GM19240 (cell line): ENCODE measurements at regions not wholly inside any gene's neighbourhood (a gene's known extent, or its start where the extent isn't known, plus 50 kb on each side); places are given as distances from the start of the nearest gene placed in this dataset.

Source experiments
- DNase-seq: peaks from one replicate; pipeline ENCODE4 v3.0.0; 2011; ENCODE audit warnings: low spot score; ENCODE audit not compliant: insufficient read length

DNA sequence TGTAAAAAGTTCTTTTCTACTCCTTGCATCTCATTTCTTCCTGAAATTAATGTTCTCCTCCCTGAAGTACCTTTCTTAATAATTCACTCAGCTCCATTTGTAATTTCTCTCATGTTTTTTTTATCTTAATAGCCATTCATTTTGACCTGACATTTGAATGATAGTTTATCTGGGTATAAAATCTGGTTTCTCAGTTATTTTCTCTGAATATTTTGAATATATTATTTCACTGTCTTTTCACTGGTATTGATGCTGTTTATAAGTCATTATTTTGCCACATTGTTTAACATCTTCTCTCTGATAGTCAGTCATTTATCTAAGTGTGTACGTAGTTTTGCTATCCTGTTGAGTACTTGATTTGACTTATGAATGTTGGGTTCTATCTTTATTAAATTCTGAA, 68.8 kb upstream of the ARHGAP18 start:
- DNase-seq, result no peak

DNA sequence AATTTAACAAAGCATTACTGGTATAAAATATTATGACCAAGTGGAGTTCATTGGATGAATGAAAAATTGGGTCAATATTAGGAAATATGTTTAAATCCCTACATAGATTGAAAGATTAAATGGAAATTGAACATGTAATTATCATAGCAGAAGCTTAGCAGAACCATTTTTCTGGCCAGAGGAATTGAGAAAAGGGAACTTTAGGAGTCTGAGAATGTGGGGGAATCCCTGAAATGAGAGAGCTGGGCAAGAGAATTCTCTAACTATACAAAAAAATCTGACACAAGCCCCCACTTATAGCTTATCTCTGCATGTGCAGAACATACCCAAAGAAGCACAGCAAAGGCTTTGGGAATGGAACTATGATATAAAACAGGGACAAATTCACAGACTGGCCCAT, 67.4 kb upstream of the ARHGAP18 start:
- DNase-seq, result no peak

- DNase-seq, result no peak
Observed at GRCh38 chr6:129776542-129777330, 66.8 kb upstream of the ARHGAP18 start.

GRCh38 chr6:129774697-129775447, 64.9 kb upstream of the ARHGAP18 start:
- DNase-seq, result no peak

DNA sequence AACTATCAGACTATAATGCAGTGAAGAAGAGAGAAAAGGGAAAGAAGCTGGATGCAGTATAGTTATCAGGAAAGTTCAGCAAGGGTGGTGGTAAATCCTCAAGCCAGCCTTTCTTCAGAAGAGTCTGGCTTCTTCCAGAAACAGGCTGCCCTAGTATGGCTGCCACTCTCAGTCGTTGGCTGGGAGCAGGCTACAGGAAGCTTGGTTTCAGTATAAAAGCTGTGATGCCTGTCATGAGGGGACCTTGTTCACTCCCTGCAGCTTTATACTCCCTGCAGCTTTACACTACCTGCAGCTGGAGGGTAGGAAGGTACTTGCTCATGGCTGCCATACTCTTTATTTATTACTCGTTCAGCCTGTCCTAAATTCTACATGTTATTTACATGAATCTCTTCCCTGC, 63.3 kb upstream of the ARHGAP18 start:
- DNase-seq, result no peak

DNA sequence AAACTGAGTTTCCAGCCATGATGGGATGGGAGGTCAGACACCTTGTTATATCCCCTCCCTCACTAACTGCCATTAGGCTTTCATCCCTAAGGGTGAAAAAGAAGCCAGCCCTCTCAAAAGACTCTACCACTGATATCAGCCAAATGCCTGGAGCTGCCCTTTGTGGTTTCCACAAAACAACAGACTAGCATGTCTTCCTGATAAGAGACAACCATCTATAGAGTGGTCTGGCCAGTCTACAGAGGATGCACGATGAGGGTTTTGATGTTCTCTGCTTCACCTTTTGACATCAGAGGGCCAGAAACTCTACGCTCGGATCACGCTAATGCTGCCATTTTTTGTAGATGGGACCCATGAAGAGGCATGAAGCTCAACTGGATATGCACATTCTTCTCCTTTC, 61.7 kb upstream of the ARHGAP18 start:
- DNase-seq, result no peak

GRCh38 chr6:129767776-129768485, 58.0 kb upstream of the ARHGAP18 start:
- no peak for DNase-seq

DNA sequence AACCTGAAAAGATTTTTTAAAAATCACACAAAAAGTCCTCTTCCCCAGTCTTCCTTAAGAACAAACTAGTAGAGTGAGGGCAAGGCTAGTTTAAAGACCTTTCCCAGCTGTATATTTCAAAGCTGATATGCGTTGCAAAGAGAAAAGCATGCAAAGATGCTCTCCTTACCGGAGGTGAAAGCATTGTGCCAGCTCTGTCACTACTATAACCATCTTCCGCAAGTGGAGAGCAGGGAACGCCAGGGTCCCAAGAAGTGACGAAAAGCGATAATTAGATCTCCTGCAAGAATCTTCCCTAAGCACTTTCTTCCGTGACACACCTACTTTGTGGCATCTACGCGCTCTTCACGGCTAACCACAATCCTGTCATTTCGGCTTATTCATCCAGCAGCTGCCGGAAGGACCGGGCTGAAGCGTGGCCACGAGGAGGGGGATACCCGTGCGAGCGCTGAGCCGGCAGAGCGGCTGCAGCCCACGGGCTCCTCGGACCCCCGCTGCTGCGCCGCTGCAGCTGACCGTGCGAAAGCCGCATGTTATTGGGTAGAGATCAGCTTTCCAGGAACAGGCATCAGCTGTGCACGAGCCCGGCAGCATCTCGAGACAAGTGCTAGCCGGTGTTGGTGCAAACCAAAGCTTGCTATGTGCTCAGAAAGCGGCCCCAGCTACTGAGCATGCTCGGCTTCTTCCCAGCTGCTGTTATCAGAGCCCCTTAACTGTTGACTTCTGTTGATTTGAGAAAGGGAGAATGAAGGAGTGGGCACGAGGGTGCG, 57.2 kb upstream of the ARHGAP18 start:
- peak; percentile 13 for DNase-seq

- DNase-seq, result no peak
Observed at GRCh38 chr6:129764761-129765407, 54.9 kb upstream of the ARHGAP18 start.

- DNase-seq, result no peak
Observed at GRCh38 chr6:129759796-129760605, 50.0 kb upstream of the ARHGAP18 start.
